ENCODE measurements at regions not wholly inside any gene's neighbourhood (a gene's known extent, or its start where the extent isn't known, plus 50 kb on each side); places are given as distances from the start of the nearest gene placed in this dataset.

DNA sequence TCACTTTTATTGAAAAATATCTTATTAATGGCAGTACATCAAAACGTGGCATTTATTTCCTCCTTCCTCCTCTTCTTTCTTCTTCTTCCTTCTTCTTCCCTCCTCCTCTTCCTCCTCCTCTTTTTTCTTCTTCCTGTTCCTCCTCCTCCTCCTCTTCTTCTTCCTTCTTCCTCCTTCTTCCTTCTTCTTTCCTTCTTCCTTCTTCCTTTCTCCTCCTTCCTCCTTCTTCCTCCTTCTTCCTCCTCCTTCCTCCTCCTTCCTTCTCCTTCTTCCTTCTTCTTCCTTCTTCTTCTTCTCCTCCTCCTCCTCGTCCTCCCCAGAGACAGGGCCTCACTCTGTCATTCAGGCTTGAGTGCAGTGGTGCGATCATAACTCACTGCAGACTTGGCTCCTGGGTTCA lies 457.2 kb downstream of the AEBP2 start:
- ATAC-seq (no peak), DNase-seq (no peak)
- no peak overlapping the region for H3K4me3 ChIP-seq
- peaks cover 0 to 16% (median 0%) of the 10 kb centered on the region in 12 donors for H3K9me3 ChIP-seq
- H3K27me3 ChIP-seq: no peaks in the 10 kb centered on the region
- TF ChIP-seq, protein P1, sequence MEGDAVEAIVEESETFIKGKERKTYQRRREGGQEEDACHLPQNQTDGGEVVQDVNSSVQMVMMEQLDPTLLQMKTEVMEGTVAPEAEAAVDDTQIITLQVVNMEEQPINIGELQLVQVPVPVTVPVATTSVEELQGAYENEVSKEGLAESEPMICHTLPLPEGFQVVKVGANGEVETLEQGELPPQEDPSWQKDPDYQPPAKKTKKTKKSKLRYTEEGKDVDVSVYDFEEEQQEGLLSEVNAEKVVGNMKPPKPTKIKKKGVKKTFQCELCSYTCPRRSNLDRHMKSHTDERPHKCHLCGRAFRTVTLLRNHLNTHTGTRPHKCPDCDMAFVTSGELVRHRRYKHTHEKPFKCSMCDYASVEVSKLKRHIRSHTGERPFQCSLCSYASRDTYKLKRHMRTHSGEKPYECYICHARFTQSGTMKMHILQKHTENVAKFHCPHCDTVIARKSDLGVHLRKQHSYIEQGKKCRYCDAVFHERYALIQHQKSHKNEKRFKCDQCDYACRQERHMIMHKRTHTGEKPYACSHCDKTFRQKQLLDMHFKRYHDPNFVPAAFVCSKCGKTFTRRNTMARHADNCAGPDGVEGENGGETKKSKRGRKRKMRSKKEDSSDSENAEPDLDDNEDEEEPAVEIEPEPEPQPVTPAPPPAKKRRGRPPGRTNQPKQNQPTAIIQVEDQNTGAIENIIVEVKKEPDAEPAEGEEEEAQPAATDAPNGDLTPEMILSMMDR (IDR thresholded peaks at IDR 0.05): no peak
- TF ChIP-seq POLR2A (IDR thresholded peaks at IDR 0.05): no peak
- no peaks in the 10 kb centered on the region for H3K36me3 ChIP-seq
- H3K27ac ChIP-seq: peak overlapping the region in 7 of 12 donors; percentile 49 to 82 (median 64)
- H3K4me1 ChIP-seq: peaks cover 0 to 29% (median 7%) of the 10 kb centered on the region in 12 donors
- WGBS, 4 donors: 71 to 82% (median 75%) methylated on average over 3 of the region's 3 CpGs
- intact Hi-C loops (cut with DNase I): loop anchor here in 5 of 10 donors (5.0 to 10.0 kb wide), 4 partner anchors 49 to 152 kb away; no protein-coding TSS in a partner anchor

DNA sequence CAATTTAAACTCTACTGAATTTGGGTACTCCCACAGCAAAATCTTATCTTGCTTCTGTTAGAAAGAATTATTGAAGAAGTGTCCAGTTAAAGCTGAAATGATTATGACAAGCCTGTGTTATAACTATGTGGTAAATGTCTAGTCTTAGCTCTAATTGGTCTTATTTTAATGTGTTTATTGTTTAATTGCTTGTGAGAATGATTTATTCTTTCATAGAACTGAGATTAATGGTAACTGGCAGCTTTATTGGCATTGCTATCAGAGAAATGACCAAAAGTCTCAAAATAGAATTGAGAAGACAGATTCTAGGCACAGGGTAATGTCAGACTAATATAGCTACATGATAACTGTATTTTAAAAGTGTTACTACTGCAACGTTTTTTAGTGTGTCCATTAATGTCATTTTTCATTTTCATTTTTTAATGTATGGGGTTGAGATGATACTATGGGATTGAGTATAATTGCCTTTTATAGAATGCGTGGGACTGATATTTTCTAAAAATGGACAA lies 458.7 kb downstream of the AEBP2 start:
- 56 to 59% (median 57%) methylated on average over 2 of the region's 2 CpGs for WGBS, 4 donors
- DNase-seq (no peak), ATAC-seq (peak; percentile 62 to 74 (median 69))
- intact Hi-C loops (cut with DNase I): loop anchor here in 5 of 10 donors (5.0 to 10.0 kb wide), 4 partner anchors 51 to 153 kb away; no protein-coding TSS in a partner anchor
- H3K27ac ChIP-seq: peak overlapping the region; percentile 17 to 82 (median 54)
- TF ChIP-seq, protein P1 (IDR thresholded peaks at IDR 0.05): no peak
- no peak for TF ChIP-seq POLR2A (IDR thresholded peaks at IDR 0.05)
- H3K4me1 ChIP-seq: peaks cover 0 to 29% (median 7%) of the 10 kb centered on the region in 12 donors
- peaks cover 0 to 16% (median 0%) of the 10 kb centered on the region in 12 donors for H3K9me3 ChIP-seq
- H3K36me3 ChIP-seq: no peaks in the 10 kb centered on the region
- no peaks in the 10 kb centered on the region for H3K27me3 ChIP-seq
- no peak overlapping the region for H3K4me3 ChIP-seq

DNA sequence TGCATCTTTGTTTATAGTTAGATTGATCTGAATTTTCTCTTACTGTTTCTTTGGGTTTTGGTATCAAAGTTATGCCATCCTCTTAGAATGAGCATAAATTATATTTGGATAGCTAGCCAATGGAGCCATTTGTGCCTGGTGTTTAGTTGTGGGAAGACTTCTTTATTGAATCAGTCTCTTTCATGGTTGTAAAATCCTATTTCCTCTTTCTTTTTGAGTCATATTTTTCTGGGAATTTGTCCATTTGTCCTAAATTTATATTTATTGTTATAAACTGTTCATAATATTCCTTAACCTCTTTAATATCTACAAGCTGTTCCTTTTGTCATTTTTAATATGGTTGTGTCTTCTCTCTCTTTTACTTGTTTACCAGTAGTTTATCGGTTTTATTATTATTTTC lies 462.5 kb downstream of the AEBP2 start:
- ATAC-seq (no peak), DNase-seq (no peak)
- 89 to 97% (median 91%) methylated on average over 1 of the region's 1 CpG for WGBS, 4 donors
- Histone ChIP-seq H3K9me3 (peaks cover 0 to 16% (median 0%) of the 10 kb centered on the region in 12 donors), H3K36me3 (no peaks in the 10 kb centered on the region), H3K4me1 (peaks cover 0 to 15% (median 0%) of the 10 kb centered on the region in 12 donors), H3K27me3 (no peaks in the 10 kb centered on the region), H3K27ac (no peak overlapping the region), H3K4me3 (no peak overlapping the region)
- TF ChIP-seq, protein P1 (IDR thresholded peaks at IDR 0.05): no peak
- intact Hi-C loops (cut with DNase I): no loop called here

DNA sequence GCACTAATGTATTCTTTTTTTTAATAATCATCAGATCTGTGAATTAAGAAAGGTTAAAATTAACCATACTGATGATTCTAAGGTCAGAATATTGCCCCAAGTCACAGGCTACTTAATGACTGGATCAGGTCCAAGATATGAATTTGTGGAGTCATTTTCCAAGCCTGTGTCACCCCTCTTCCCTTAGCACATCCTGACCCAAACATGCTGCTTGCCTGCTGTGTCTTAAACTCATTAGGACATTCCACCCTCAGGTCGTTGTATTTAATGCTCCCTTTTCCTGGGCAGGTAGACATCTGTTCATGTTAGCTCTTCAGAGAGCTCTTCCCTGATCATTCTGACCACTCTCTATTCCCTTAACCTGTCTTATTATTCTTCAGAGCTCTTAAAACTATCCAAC lies 463.5 kb upstream of the PDE3A start:
- DNase-seq: no peak
- intact Hi-C loops (cut with DNase I): no loop called here
- Histone ChIP-seq H3K4me3 (no peak overlapping the region), H3K27me3 (no peaks in the 10 kb centered on the region), H3K9me3 (peaks cover 0 to 10% (median 0%) of the 10 kb centered on the region in 12 donors), H3K27ac (no peak overlapping the region), H3K4me1 (peaks cover 0 to 10% (median 0%) of the 10 kb centered on the region in 12 donors), H3K36me3 (no peaks in the 10 kb centered on the region)
- no peak for ATAC-seq
- TF ChIP-seq, protein P1 (IDR thresholded peaks at IDR 0.05): no peak
- no peak for TF ChIP-seq POLR2A (IDR thresholded peaks at IDR 0.05)
- WGBS, 4 donors: 36 to 44% (median 38%) methylated on average over 1 of the region's 1 CpG

Data from heart left ventricle (tissue), 16 donors.